Right lobe of liver (tissue), 6 donors: ENCODE measurements at regions not wholly inside any gene's neighbourhood (a gene's known extent, or its start where the extent isn't known, plus 50 kb on each side); places are given as distances from the start of the nearest gene placed in this dataset.

Source experiments
- ATAC-seq, 4 donors: fragments of 200-7000 bp; cut with Tn5 transposase; one replicate each; pipeline ENCODE4 v1.9.1; 2020; ENCODE audit warnings: mild to moderate bottlenecking in 4 of 4, moderate library complexity in 4 of 4
- DNase-seq, 3 donors: peaks; one replicate each; pipeline ENCODE4 v3.0.0-alpha.2; 2020
- H3K27ac ChIP-seq, 3 donors: fragments of 200-600 bp; one replicate each; pipeline ENCODE4 v1.8.0; 2022
- H3K27me3 ChIP-seq, 2 donors: fragments of 200-600 bp; one replicate each; pipeline ENCODE4 v1.8.0; 2022
- H3K36me3 ChIP-seq, 4 donors: fragments of 200-600 bp; sonication (generic) in 1 of 4; one replicate each; pipeline versions ENCODE4 v1.5.1 to v1.8.0; 2017 to 2022; ENCODE audit warnings: control low read depth in 1 of 4
- H3K4me1 ChIP-seq, 4 donors: fragments of 200-600 bp; sonication (generic) in 1 of 4; one replicate each; pipeline versions ENCODE4 v1.5.1 to v1.8.0; 2017 to 2022; ENCODE audit warnings: control low read depth in 1 of 4
- H3K4me3 ChIP-seq, 3 donors: fragments of 200-600 bp; one replicate each; pipeline ENCODE4 v1.8.0; 2022
- H3K9me3 ChIP-seq, 4 donors: fragments of 200-600 bp; sonication (generic) in 1 of 4; one replicate each; pipeline versions ENCODE4 v1.5.1 to v1.8.0; 2017 to 2022; ENCODE audit warnings: control low read depth in 1 of 4
- CTCF ChIP-seq, 4 donors: fragments of 200-600 bp in 3 of 4; fragments of 450-650 bp in 1 of 4; IDR thresholded peaks; one replicate each; pipeline versions ENCODE4 v1.5.1 to v1.8.0; 2016 to 2022; ENCODE audit warnings: antibody characterized with exemption in 4 of 4, mild to moderate bottlenecking in 2 of 4
- POLR2A ChIP-seq: fragments of 450-650 bp; IDR thresholded peaks from one replicate; pipeline ENCODE4 v1.6.1; 2017; ENCODE audit warnings: antibody characterized with exemption, mild to moderate bottlenecking
- WGBS: methylation state at CpG from one replicate; pipeline ENCODE4 v1.1.6; 2018; ENCODE audit warnings: low coverage, low lambda C conversion rate; ENCODE audit not compliant: insufficient coverage; ENCODE audit errors: missing lambda C conversion rate; 5-methylcytosine and 5-hydroxymethylcytosine counted together
- intact Hi-C, 2 donors: fragments of 100-400 bp; cut with DNase I; formaldehyde crosslinking; loops; one replicate each; pipeline versions ENCODE4 v1.11.2 to v1.14.1; 2022
- donor health status: DM: no; HTN: yes; CAD: no.
- donor health status: DM: no; HTN: no; CAD: no.
- donor health status: DM: no; HTN: no; CAD: no.
- donor health status: DM: no; HTN: yes; CAD: no.
- donor health status: DM: no; HTN: yes; CAD: no.

- no peak overlapping the region for H3K27ac ChIP-seq
- ATAC-seq (no peak), DNase-seq (no peak)
- TF ChIP-seq POLR2A (no peak), CTCF (IDR thresholded peaks at IDR 0.05) (no peak)
- intact Hi-C loops: no loop called here
- no peak overlapping the region for H3K4me3 ChIP-seq
- no peaks in the 10 kb centered on the region for H3K27me3 ChIP-seq
- H3K9me3 ChIP-seq: no peaks in the 10 kb centered on the region
- H3K36me3 ChIP-seq: no peaks in the 10 kb centered on the region
- 36% methylated on average over 2 of the region's 2 CpGs for WGBS
- no peaks in the 10 kb centered on the region for H3K4me1 ChIP-seq
These were observed 247.0 kb upstream of the NDST4 start for GRCh38 chr4:115360431-115360830.

- Histone ChIP-seq H3K36me3 (no peaks in the 10 kb centered on the region), H3K4me3 (no peak overlapping the region), H3K9me3 (no peaks in the 10 kb centered on the region), H3K4me1 (no peaks in the 10 kb centered on the region), H3K27ac (no peak overlapping the region), H3K27me3 (no peaks in the 10 kb centered on the region)
- intact Hi-C loops: no loop called here
- ATAC-seq: no peak
- no peak for TF ChIP-seq POLR2A
- TF ChIP-seq CTCF (IDR thresholded peaks at IDR 0.05): no peak
- DNase-seq: no peak
These were observed 244.4 kb upstream of the NDST4 start for GRCh38 chr4:115357776-115358175.

GRCh38 chr4:115356176-115356575 lies 242.8 kb upstream of the NDST4 start:
- Histone ChIP-seq H3K4me3 (no peak overlapping the region), H3K36me3 (no peaks in the 10 kb centered on the region), H3K9me3 (no peaks in the 10 kb centered on the region), H3K27ac (no peak overlapping the region), H3K4me1 (no peaks in the 10 kb centered on the region), H3K27me3 (no peaks in the 10 kb centered on the region)
- TF ChIP-seq CTCF (IDR thresholded peaks at IDR 0.05): no peak
- no peak for TF ChIP-seq POLR2A
- ATAC-seq: no peak
- DNase-seq: no peak
- WGBS: 63% methylated on average over 5 of the region's 5 CpGs
- intact Hi-C loops: no loop called here

- intact Hi-C loops: no loop called here
- DNase-seq: no peak
- Histone ChIP-seq H3K4me3 (no peak overlapping the region), H3K27me3 (no peaks in the 10 kb centered on the region), H3K36me3 (no peaks in the 10 kb centered on the region), H3K27ac (no peak overlapping the region), H3K4me1 (no peaks in the 10 kb centered on the region), H3K9me3 (no peaks in the 10 kb centered on the region)
- TF ChIP-seq CTCF (IDR thresholded peaks at IDR 0.05) (no peak), POLR2A (no peak)
- no peak for ATAC-seq
- 80% methylated on average over 1 of the region's 3 CpGs for WGBS
These were observed 241.9 kb upstream of the NDST4 start for GRCh38 chr4:115355329-115355728.

- H3K4me1 ChIP-seq: no peaks in the 10 kb centered on the region
- intact Hi-C loops: no loop called here
These were observed 239.9 kb upstream of the NDST4 start for GRCh38 chr4:115353370-115353769.

More at GRCh38 chr4:115353370-115353769, 239.9 kb upstream of the NDST4 start:
- no peak overlapping the region for H3K27ac ChIP-seq
- H3K4me3 ChIP-seq: no peak overlapping the region
- 83% methylated on average over 1 of the region's 1 CpG for WGBS
- DNase-seq: no peak
- TF ChIP-seq CTCF (IDR thresholded peaks at IDR 0.05): no peak
- no peak for TF ChIP-seq POLR2A
- no peaks in the 10 kb centered on the region for H3K9me3 ChIP-seq
- ATAC-seq: no peak
- H3K27me3 ChIP-seq: no peaks in the 10 kb centered on the region
- H3K36me3 ChIP-seq: no peaks in the 10 kb centered on the region
